ENCODE measurements at regions not wholly inside any gene's neighbourhood (a gene's known extent, or its start where the extent isn't known, plus 50 kb on each side); places are given as distances from the start of the nearest gene placed in this dataset.

DNA sequence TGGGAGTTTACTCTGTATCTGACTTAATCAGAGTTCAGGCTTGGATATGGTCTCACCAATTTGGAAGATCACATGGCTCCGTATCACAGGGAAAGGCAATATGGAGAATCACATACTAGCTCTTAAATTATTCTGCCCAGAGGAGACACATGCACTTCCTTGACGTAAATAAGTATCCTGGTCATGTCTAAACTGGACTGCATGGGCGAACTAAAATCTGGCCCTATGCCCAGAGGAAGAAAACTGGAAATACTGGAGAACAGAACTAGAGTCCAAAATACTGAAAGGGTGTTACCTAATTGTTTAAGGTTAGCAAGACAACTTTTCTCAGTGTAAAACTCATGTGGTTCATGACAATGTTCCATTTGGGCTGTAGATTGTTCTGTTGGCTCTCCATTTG lies 832.3 kb downstream of the RAB28 start:
- Histone ChIP-seq H3K36me3 (ENCODE audit: control insufficient read depth, insufficient read depth, low read length) (no peaks in the 10 kb centered on the region), H4K20me1 (replicated peaks; ENCODE audit: control insufficient read depth, insufficient read depth, low read length) (no peaks in the 10 kb centered on the region), H2AFZ (ENCODE audit: low read depth, low read length) (no peak overlapping the region), H3K9ac (ENCODE audit: insufficient read depth in 1 of 2, low read depth in 2 of 2, low read length in 2 of 2) (no peak overlapping the region), H3K27ac (ENCODE audit: extremely low read depth, low read depth, low read length) (no peak overlapping the region), H3K79me2 (ENCODE audit: control insufficient read depth, insufficient read depth, low read length) (no peaks in the 10 kb centered on the region), H3K9me3 (replicated peaks; ENCODE audit: control insufficient read depth, insufficient read depth, low read depth, low read length) (peaks cover 3% of the 10 kb centered on the region; the same call in 1 of the 2 replicates), H3K4me2 (ENCODE audit: insufficient read depth, low read length) (no peak overlapping the region), H3K4me1 (replicated peaks in 1 of 2; ENCODE audit: control insufficient read depth in 2 of 2, insufficient read depth in 2 of 2, low read length in 2 of 2) (no peaks in the 10 kb centered on the region), H3K27me3 (ENCODE audit: control insufficient read depth in 2 of 2, insufficient read depth in 2 of 2, low read length in 2 of 2) (no peaks in the 10 kb centered on the region), H3K4me3 (no peak overlapping the region), H3K9me1 (ENCODE audit: control insufficient read depth, insufficient read depth, low read length) (no peaks in the 10 kb centered on the region)
- in situ Hi-C loops (cut with MboI): no loop called here
- ATAC-seq (no peak), FAIRE-seq (no peak), DNase-seq (ENCODE audit: extremely low read depth in 1 of 4, low spot score in 3 of 4) (no peak)
- intact Hi-C loops (cut with micrococcal nuclease): no loop called here
- ChIA-PET POLR2A (no interaction called here), CTCF (ENCODE audit: low intra/inter-chr PET ratio) (no interaction called here)
- 0% methylated on average over 3 of the region's 3 CpGs for WGBS (ENCODE audit: insufficient coverage, low coverage, missing lambda C conversion rate)
- no TSS peak for BruUV-seq (replicated peaks)
- no peak for TF ChIP-seq ZNF583 (CRISPR knock-in tag; IDR thresholded peaks at IDR 0.05)
- no peak for TF ChIP-seq ZC3H11A (IDR thresholded peaks at IDR 0.05; ENCODE audit: low read depth, low read length)
- TF ChIP-seq, protein P1, sequence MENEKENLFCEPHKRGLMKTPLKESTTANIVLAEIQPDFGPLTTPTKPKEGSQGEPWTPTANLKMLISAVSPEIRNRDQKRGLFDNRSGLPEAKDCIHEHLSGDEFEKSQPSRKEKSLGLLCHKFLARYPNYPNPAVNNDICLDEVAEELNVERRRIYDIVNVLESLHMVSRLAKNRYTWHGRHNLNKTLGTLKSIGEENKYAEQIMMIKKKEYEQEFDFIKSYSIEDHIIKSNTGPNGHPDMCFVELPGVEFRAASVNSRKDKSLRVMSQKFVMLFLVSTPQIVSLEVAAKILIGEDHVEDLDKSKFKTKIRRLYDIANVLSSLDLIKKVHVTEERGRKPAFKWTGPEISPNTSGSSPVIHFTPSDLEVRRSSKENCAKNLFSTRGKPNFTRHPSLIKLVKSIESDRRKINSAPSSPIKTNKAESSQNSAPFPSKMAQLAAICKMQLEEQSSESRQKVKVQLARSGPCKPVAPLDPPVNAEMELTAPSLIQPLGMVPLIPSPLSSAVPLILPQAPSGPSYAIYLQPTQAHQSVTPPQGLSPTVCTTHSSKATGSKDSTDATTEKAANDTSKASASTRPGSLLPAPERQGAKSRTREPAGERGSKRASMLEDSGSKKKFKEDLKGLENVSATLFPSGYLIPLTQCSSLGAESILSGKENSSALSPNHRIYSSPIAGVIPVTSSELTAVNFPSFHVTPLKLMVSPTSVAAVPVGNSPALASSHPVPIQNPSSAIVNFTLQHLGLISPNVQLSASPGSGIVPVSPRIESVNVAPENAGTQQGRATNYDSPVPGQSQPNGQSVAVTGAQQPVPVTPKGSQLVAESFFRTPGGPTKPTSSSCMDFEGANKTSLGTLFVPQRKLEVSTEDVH (IDR thresholded peaks at IDR 0.05; ENCODE audit: low read depth, partially characterized antibody): no peak
- TF ChIP-seq LARP7 (IDR thresholded peaks at IDR 0.05): no peak
- no peak for TF ChIP-seq KLF10 (CRISPR knock-in tag; IDR thresholded peaks at IDR 0.05)
- TF ChIP-seq MED1 (CRISPR knock-in tag; IDR thresholded peaks at IDR 0.05; ENCODE audit: borderline replicate concordance): no peak
- no peak for TF ChIP-seq GABPB1 (CRISPR knock-in tag; IDR thresholded peaks at IDR 0.05)

Data from K562 (cell line).